Fibroblast of lung (primary cell): ENCODE measurements at regions not wholly inside any gene's neighbourhood (a gene's known extent, or its start where the extent isn't known, plus 50 kb on each side); places are given as distances from the start of the nearest gene placed in this dataset.

Experiments
- DNase-seq, 2 donors: peaks; one replicate each; pipeline versions ENCODE4 v3.0.0 to v3.0.0-alpha.2; 2010; ENCODE audit warnings: low read depth in 2 of 2
- H2AFZ ChIP-seq: 2 replicates; pipeline ENCODE4 v1.5.1; 2012; ENCODE audit warnings: low read length, control low read depth, inconsistent platforms
- H3K27ac ChIP-seq: 2 replicates; pipeline ENCODE4 v1.5.1; 2011; ENCODE audit warnings: low read length, control low read depth; ENCODE audit not compliant: insufficient read depth
- H3K27me3 ChIP-seq: 2 replicates; pipeline ENCODE4 v1.5.1; 2011; ENCODE audit warnings: mild to moderate bottlenecking, low read length; ENCODE audit not compliant: control insufficient read depth, insufficient read depth
- H3K36me3 ChIP-seq: 2 replicates; pipeline ENCODE4 v1.5.1; 2011; ENCODE audit warnings: low read length; ENCODE audit not compliant: control insufficient read depth, insufficient read depth
- H3K4me1 ChIP-seq: 2 replicates; pipeline ENCODE4 v1.5.1; 2011; ENCODE audit warnings: low read length; ENCODE audit not compliant: control insufficient read depth, insufficient read depth; ENCODE audit errors: extremely low read depth
- H3K4me2 ChIP-seq: 2 replicates; pipeline ENCODE4 v1.5.1; 2011; ENCODE audit warnings: low read length, control low read depth; ENCODE audit not compliant: insufficient read depth; ENCODE audit errors: extremely low read depth
- H3K4me3 ChIP-seq, 4 experiments: fragments of 200-600 bp in 1 of 4; sonication (generic) in 1 of 4; replicated peaks in 1 of 4; 2 replicates each; pipeline ENCODE4 v1.5.1; 2011 to 2016; ENCODE audit warnings: low read length in 4 of 4, low read depth in 3 of 4, mild to moderate bottlenecking in 3 of 4, control low read depth in 2 of 4, inconsistent platforms in 1 of 4, mixed read lengths in 1 of 4; ENCODE audit not compliant: insufficient read depth in 1 of 4; ENCODE audit errors: control extremely low read depth in 1 of 4
- H3K79me2 ChIP-seq: 2 replicates; pipeline ENCODE4 v1.5.1; 2012; ENCODE audit warnings: mild to moderate bottlenecking, low read length, inconsistent platforms; ENCODE audit not compliant: control insufficient read depth, insufficient read depth
- H3K9ac ChIP-seq: 2 replicates; pipeline ENCODE4 v1.5.1; 2011; ENCODE audit warnings: mild to moderate bottlenecking, low read length, control low read depth; ENCODE audit not compliant: insufficient read depth
- H3K9me3 ChIP-seq: 2 replicates; pipeline ENCODE4 v1.5.1; 2012; ENCODE audit warnings: low read depth, low read length; ENCODE audit not compliant: control insufficient read depth, insufficient read depth
- H4K20me1 ChIP-seq: 2 replicates; pipeline ENCODE4 v1.5.1; 2011; ENCODE audit warnings: low read length; ENCODE audit not compliant: control insufficient read depth, insufficient read depth; ENCODE audit errors: extremely low read depth
- CTCF ChIP-seq, 2 donors: IDR thresholded peaks in 1 of 2; conservative IDR thresholded peaks in 1 of 2; 1 replicate in 1 of 2; 2 replicates in 1 of 2; pipeline ENCODE4 v1.5.1; 2011 to 2012; ENCODE audit warnings: low read length in 2 of 2, control low read depth in 1 of 2, inconsistent platforms in 1 of 2, low read depth in 1 of 2, mild to moderate bottlenecking in 1 of 2
- EZH2 ChIP-seq: IDR thresholded peaks from 2 replicates; pipeline ENCODE4 v1.5.1; 2012; ENCODE audit warnings: low read length, control low read depth, mild to moderate bottlenecking; ENCODE audit errors: missing control alignments

GRCh38 chr18:72154926-72155325 is 389.2 kb downstream of the CBLN2 start:
- no peak overlapping the region for H3K27ac ChIP-seq

DNA sequence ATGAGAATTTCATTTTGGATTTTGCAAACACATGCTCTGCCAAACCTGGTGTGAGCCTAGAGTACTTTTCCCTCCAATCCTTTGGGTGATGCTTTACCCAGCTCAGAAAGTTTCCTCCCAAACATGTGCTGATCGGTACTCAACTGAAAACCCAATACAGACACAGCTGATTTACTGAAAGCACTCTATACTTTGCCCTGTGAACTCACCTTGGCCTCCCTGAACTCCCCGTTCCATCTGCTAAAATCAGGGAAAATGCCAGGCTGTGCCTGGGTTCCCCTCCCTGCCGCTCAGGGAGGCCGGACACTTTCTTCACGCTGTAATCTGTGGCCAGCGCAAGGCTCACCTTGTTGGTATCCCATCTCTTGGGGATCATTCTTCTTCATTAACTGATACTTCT is 391.2 kb downstream of the CBLN2 start:
- no peak for DNase-seq
- no peaks in the 10 kb centered on the region for H3K27me3 ChIP-seq
- no peaks in the 10 kb centered on the region for H3K79me2 ChIP-seq
- no peak for TF ChIP-seq EZH2
- no peak overlapping the region for H3K4me2 ChIP-seq
- H3K27ac ChIP-seq = no peak overlapping the region
- H3K36me3 ChIP-seq = no peaks in the 10 kb centered on the region
- H3K4me1 ChIP-seq = no peaks in the 10 kb centered on the region
- H3K9me3 ChIP-seq = no peaks in the 10 kb centered on the region
- no peak overlapping the region for H3K9ac ChIP-seq
- H4K20me1 ChIP-seq = no peaks in the 10 kb centered on the region
- H3K4me3 ChIP-seq = no peak overlapping the region
- no peak overlapping the region for H2AFZ ChIP-seq

More at GRCh38 chr18:72154926-72155325, 389.2 kb downstream of the CBLN2 start:
- Histone ChIP-seq H3K27me3 (no peaks in the 10 kb centered on the region), H2AFZ (no peak overlapping the region), H3K79me2 (no peaks in the 10 kb centered on the region), H3K4me2 (no peak overlapping the region), H3K36me3 (no peaks in the 10 kb centered on the region), H3K4me1 (no peaks in the 10 kb centered on the region), H3K9me3 (no peaks in the 10 kb centered on the region), H3K9ac (no peak overlapping the region), H4K20me1 (no peaks in the 10 kb centered on the region), H3K4me3 (no peak overlapping the region)
- no peak for DNase-seq
- no peak for TF ChIP-seq CTCF (conservative IDR thresholded peaks at IDR 0.05 in 1 of 2, IDR thresholded peaks at IDR 0.05 in 1 of 2; ENCODE audit: low read depth in 1 of 2, low read length in 2 of 2)
- no peak for TF ChIP-seq EZH2

DNA sequence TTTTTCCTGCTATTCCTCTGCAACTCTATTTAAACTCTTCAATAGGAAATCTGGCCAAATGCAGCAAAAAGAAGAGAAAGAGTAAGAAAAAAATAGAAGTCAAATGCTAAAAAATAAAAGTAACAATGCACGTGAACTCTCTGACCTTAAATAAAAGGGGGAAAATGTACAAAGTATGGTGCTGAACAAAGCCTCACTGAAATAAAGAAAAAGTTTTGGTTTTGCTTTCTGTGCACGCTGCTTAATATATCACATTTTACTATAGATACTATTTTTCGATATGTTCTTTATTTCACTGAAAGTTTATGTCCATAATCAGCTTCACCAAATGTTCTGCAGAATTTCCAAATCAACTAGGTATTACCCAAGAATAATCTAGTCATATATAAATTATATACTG is 396.3 kb downstream of the CBLN2 start:
- Histone ChIP-seq H4K20me1 (no peaks in the 10 kb centered on the region), H3K79me2 (no peaks in the 10 kb centered on the region), H3K9me3 (no peaks in the 10 kb centered on the region), H3K4me3 (no peak overlapping the region), H3K4me2 (no peak overlapping the region), H3K9ac (no peak overlapping the region), H3K36me3 (no peaks in the 10 kb centered on the region), H3K27ac (no peak overlapping the region), H2AFZ (no peak overlapping the region), H3K4me1 (no peaks in the 10 kb centered on the region), H3K27me3 (no peaks in the 10 kb centered on the region)
- no peak for DNase-seq
- TF ChIP-seq CTCF (conservative IDR thresholded peaks at IDR 0.05 in 1 of 2, IDR thresholded peaks at IDR 0.05 in 1 of 2; ENCODE audit: low read depth in 1 of 2, low read length in 2 of 2) (no peak), EZH2 (no peak)
